Forelimb muscle (tissue), 1 donor: ENCODE measurements at regions not wholly inside any gene's neighbourhood (a gene's known extent, or its start where the extent isn't known, plus 50 kb on each side); places are given as distances from the start of the nearest gene placed in this dataset.
"Not testable (repeated sequence)": the region's sequence is repeated elsewhere in the genome, so short reads cannot be mapped to it uniquely, and the experiment has no call there.

Experiments
- DNase-seq: peaks from one replicate; pipeline ENCODE4 v3.0.0-alpha.2; 2013; ENCODE audit warnings: low read depth

DNA sequence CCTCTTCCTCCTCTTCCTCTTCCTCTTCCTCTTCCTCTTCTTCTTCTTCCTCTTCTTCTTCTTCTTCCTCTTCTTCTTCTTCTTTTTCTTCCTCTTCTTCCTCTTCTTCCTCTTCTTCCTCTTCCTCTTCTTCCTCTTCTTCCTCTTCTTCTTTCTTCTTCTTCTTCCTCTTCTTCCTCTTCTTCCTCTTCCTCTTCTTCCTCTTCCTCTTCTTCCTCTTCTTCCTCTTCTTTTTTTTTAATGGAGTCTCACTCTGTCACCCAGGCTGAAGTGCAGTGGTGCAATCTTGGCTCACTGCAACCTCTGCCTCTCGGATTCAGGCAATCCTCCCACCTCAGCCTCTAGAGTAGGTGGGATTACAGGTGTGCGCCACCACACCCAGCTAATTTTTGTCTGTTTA lies 79.8 kb upstream of the SLC30A5 start:
- not testable (repeated sequence) for DNase-seq

DNA sequence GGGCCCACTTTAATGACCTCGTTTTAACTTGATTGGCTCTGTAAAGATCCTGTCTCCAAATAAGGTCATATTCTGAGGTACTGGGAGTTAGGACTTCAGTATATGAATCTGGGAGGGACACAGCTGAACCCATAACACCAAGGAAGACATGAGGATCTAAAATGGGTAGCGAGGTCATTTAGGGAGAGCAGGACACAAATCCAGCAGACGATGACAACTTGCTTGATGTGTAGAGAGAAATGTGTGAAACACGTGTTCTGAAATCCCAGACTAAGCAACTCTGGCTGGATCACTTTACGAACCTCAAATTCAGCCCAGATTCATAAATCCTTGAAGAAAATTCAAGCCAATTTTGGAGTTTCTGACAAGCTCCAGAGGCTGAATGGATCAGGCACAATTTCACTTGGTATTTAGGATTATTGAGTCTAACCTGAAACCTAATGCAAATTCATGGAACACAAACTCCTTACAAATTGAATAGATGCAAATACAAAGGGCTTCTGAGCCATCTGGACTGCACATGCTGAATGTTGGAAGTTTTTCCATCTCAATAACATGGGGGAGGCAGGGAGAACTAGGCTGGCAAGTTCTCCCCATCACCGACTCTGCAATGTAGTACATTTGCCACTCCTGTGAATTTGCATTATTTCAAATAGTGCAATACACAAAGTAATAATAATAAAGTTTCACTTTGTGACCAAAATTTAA lies 74.0 kb upstream of the SLC30A5 start:
- DNase-seq, result no peak

DNA sequence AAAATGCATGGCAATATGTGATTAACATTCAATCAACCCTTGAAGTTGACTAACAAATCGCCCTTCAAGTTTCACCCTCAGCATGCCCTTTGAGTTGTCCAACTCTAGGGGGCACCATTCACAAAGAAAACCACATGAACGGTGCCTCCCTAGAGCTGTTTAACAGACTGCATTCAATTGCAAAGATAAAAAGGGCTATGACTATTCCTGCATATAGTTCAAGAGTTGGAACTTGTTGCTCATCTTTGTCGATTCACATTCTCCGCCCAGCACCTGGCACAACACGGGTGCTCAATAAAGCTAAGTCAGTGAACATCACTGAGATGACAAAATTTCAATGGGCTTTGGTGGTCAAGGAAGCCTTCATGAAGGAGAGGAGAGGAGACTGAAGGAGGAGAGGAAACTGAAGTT lies 69.6 kb upstream of the SLC30A5 start:
- no peak for DNase-seq

DNA sequence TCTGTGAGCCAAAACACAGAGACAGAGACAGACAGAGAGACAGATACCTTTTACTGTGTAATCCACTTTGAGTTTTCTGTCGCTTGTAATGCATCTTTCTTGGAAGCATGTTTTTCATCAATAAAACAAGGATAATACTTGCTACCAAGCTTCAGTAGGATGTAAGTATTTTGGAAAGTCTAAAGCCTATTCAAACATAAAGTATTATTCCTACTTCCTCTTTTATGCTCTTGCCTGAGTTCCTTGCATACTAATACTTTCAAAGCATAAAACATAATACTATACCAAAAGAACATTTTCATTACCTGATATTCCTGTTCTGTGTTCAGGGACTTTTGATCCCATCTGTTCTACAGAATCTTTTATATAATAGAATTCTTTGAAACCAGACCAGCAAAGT lies 64.5 kb upstream of the SLC30A5 start:
- DNase-seq, result no peak

DNA sequence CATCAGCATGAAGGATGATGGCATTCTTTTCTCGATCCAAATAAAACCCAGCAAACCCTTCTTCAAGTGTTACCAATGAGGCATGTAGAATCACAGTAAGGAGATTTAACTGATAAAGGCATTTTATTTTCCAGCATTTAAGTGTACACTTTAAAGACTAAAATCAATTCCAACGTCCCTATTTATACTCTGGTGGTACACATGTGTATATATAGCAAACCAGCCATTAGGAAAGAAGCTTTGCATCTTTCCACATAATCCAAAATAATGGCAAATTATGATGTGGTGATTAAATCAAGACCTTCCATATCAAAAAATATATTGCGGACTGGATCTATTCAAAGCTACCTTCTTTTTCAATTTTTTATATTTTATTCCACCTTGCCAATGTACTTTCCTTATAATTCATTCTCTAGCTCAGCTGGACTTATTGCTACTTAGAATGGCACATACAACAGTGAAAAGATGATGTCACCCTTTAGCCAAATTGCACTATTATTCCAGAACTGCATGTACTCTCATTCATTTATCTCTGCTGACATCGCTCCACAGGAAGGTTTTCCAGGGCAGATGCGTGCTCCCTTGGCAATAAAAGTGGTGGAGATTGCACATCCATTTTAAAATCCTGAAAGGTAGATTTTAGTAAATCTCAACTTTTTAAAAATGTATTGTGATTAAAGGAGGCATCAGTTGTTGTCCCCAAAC lies 63.3 kb upstream of the SLC30A5 start:
- DNase-seq, result no peak

DNA sequence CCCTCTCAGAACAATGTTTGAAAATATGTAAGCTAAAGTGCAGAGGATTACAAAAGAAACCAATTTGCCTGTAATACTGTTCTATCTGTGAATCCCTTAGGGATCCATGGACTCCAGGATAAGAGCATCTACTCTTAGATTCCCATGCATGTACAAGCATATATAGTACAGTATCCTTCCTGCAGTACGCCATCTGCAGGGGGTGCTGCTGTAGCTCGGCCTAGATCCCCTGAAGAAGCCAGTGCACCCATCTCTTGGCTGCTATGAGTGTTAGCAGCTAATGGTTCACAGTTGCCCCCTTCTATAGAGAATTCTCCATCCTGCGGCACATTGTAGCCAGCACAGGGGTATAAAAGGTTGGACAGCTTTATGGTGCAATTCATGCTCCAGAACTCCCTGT lies 61.8 kb upstream of the SLC30A5 start:
- no peak for DNase-seq

DNA sequence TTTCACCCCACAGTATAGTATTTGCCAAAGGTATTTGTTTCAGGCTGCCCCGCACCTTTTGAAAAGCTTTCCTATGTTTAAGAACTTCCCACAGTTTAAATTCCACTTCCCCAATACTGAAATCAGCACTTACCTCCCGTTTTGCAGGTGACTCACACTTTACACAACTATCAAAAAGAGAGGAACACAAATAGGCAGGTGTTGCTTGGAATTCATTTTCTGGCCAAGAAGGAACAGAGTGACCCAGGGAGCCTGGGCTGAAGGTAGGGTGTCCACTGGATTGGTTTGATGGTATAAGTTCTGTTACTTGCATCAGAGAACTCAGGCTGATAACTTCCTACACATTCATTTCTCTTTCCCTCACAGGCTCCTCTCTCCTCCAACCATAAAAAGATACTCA lies 60.1 kb upstream of the SLC30A5 start:
- no peak for DNase-seq

DNA sequence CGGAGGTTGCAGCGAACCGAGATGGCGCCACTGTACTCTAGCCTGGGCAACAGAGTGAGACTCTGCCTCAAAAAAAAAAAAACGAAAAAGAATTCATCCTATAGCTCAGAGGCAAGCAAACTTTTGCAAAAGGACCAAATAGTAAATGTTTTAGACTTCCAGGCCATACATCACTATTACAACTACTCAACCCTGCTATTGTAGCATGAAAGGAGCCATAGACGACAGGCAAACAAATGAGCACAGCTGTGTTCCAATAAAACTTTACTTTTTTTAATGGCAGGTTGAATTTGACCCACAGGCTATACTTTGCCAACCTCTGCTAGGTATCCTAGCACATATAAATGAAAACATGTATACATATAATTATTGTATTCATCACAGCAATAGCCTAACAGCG lies 58.9 kb upstream of the SLC30A5 start:
- no peak for DNase-seq

DNA sequence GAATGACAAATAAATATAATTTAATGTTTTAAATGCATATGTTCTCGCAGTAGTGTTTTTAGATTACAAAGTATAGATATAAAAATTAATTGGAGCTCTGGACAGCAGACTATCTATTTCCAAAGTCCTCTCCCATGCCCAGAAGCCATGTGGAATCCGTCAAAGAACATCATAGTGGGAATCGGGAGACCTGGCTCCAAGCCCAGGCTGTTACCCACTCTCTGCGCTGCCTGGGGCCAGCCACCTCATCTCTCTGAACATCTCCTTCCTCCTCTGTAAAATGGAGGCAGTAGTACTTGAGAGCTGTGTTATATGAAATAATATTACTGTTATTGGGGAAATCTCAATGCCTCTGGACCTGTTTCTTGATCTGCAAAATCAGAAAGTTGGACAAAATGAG lies 58.1 kb upstream of the SLC30A5 start:
- DNase-seq, result no peak

GRCh38 chr5:69038539-69038938 lies 55.3 kb upstream of the SLC30A5 start:
- no peak for DNase-seq

GRCh38 chr5:69039829-69040228 lies 54.0 kb upstream of the SLC30A5 start:
- no peak for DNase-seq

DNA sequence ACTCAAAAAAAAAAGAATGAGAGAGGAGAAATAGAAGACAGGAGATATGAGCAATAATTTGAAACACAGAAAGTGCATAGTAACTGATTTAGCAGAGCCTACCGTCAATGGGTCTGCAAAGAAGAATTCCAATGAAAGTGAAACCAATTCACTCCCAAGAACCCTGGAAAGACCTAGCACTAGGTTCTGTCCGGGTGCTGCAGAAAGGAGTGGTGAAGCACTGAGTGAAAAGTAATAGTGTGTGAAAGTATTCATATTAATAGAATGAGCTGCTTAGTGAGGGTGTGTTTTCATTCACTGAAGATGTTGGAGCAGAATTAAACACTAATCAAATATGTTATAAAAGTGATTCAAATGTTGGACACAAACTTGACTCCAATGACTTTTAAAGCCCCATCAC lies 51.3 kb upstream of the SLC30A5 start:
- no peak for DNase-seq

- peak; percentile 87 for DNase-seq
Measured at GRCh38 chr5:69042915-69043654, 50.7 kb upstream of the SLC30A5 start.

DNA sequence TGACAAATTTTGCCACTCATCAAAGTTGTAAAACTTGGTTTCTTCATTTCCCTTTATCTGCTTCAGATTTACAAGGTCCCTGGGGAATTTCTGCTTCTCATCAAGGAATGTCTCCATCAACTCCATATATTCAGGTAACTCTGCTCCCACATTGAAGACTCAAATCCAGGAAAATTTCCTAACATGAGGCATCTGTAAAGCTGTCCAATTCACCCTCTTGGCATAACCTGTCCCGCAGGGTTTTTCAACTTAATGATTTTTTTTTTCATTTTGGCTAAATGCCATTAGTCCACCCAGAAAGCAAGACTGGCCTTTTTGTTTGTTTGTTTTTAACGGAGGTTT lies 50.2 kb upstream of the SLC30A5 start:
- DNase-seq, result no peak
